Thyroid gland (tissue), 4 donors: ENCODE measurements at regions not wholly inside any gene's neighbourhood (a gene's known extent, or its start where the extent isn't known, plus 50 kb on each side); places are given as distances from the start of the nearest gene placed in this dataset.

Experiments
- CTCF ChIP-seq, 6 experiments: fragments of 200-600 bp in 3 of 6; fragments of 450-650 bp in 3 of 6; sonication (generic) in 3 of 6; IDR thresholded peaks; one replicate each; pipeline ENCODE4 v1.5.1; 2016 to 2019; ENCODE audit warnings: antibody characterized with exemption in 6 of 6, mild to moderate bottlenecking in 2 of 6, inconsistent platforms in 1 of 6, moderate library complexity in 1 of 6
- POLR2A ChIP-seq, 2 donors: fragments of 450-650 bp; IDR thresholded peaks; one replicate each; pipeline ENCODE4 v1.6.1; 2017; ENCODE audit warnings: antibody characterized with exemption in 2 of 2, mild to moderate bottlenecking in 2 of 2, moderate library complexity in 1 of 2

DNA sequence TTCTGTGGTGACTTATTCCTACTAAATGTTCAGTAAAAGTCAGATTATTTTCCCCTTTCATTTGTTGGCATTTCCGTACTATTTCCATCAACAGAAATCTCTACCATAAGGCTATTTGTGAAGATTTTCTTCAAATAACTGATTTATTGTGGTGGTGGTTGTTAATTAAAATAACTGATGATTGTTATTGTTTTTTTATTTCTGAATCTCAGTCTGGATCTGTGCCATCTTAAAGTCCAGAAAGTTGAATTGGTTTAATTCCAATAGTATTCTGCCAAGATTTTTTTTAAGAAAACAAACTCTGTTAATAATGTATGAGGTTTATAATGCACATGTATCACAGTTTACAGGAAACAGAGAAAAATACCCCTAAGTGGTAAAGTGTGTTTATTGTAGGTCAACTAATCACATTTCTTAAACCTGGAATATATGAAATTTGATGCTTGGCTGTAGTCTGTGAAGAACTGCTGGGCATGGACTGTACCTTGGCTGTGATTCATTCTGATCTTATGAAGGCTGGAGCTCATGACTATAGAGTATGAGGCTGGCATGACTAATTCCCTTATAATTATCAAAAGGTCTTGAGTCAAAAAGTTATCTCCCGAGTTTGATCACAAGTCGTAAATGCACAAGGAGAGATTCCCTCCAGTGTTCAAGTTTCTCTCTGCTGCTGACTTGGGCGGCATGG lies 134.2 kb upstream of the RND3 start:
- TF ChIP-seq CTCF (IDR thresholded peaks at IDR 0.05): no peak
- TF ChIP-seq POLR2A (IDR thresholded peaks at IDR 0.05): no peak
